WTC11 (cell line): ENCODE measurements at regions not wholly inside any gene's neighbourhood (a gene's known extent, or its start where the extent isn't known, plus 50 kb on each side); places are given as distances from the start of the nearest gene placed in this dataset.

Source experiments
- CTCF ChIP-seq: fragments of 200-600 bp; IDR thresholded peaks from 2 replicates; pipeline ENCODE4 v1.8.0; 2022; ENCODE audit warnings: antibody characterized with exemption
- FOXK1 ChIP-seq: sonication (generic); formaldehyde crosslinking; IDR thresholded peaks from 2 replicates; pipeline ENCODE4 v1.8.0; 2022; ENCODE audit warnings: mild to moderate bottlenecking, moderate library complexity, missing genetic modification reagents
- USF1 ChIP-seq: sonication (generic); formaldehyde crosslinking; IDR thresholded peaks from 2 replicates; pipeline ENCODE4 v1.8.0; 2022; ENCODE audit warnings: mild to moderate bottlenecking, missing genetic modification reagents
- USF2 ChIP-seq: sonication (generic); formaldehyde crosslinking; IDR thresholded peaks from 2 replicates; pipeline ENCODE4 v1.8.1; 2023; ENCODE audit warnings: mild to moderate bottlenecking, missing genetic modification reagents, moderate library complexity
- ZBTB43 ChIP-seq: sonication (generic); formaldehyde crosslinking; IDR thresholded peaks from 2 replicates; pipeline ENCODE4 v1.8.1; 2023; ENCODE audit warnings: mild to moderate bottlenecking, missing genetic modification reagents
- ZNF121 ChIP-seq: sonication (generic); formaldehyde crosslinking; IDR thresholded peaks from 2 replicates; pipeline ENCODE4 v1.8.0; 2023; ENCODE audit warnings: missing genetic modification reagents
- ZNF232 ChIP-seq: sonication (generic); formaldehyde crosslinking; IDR thresholded peaks from 2 replicates; pipeline ENCODE4 v1.8.0; 2022; ENCODE audit warnings: mild to moderate bottlenecking, missing genetic modification reagents
- ZNF423 ChIP-seq: fragments of 250-450 bp; sonication (Bioruptor Pico); IDR thresholded peaks from 2 replicates; pipeline ENCODE4 v2.1.2; 2022; ENCODE audit warnings: mild to moderate bottlenecking, moderate library complexity

GRCh38 chr4:20640989-20641388, 59.3 kb upstream of the PACRGL start:
- TF ChIP-seq ZNF232 (CRISPR knock-in tag) (no peak), ZNF121 (CRISPR knock-in tag) (no peak), CTCF (no peak), FOXK1 (CRISPR knock-in tag) (no peak), ZNF423 (CRISPR knock-in tag) (no peak), ZBTB43 (CRISPR knock-in tag) (no peak), USF2 (CRISPR knock-in tag) (no peak), USF1 (CRISPR knock-in tag) (no peak)
